Germinal center (tissue), 1 donor: ENCODE measurements at regions not wholly inside any gene's neighbourhood (a gene's known extent, or its start where the extent isn't known, plus 50 kb on each side); places are given as distances from the start of the nearest gene placed in this dataset.
"Not testable (repeated sequence)": the region's sequence is repeated elsewhere in the genome, so short reads cannot be mapped to it uniquely, and the experiment has no call there.

Source experiments
- DNase-seq: peaks from one replicate; pipeline ENCODE4 v3.0.0; 2012; ENCODE audit warnings: mixed read lengths, low spot score

- no peak for DNase-seq
Observed at GRCh38 chr21:15431053-15431452, 298.7 kb upstream of the USP25 start.

GRCh38 chr21:15433091-15433490, 296.7 kb upstream of the USP25 start:
- DNase-seq = no peak

- no peak for DNase-seq
Observed at GRCh38 chr21:15434163-15434905, 295.4 kb upstream of the USP25 start.

GRCh38 chr21:15436031-15436430, 293.8 kb upstream of the USP25 start:
- no peak for DNase-seq

- DNase-seq = no peak
Observed at GRCh38 chr21:15437883-15438282, 291.9 kb upstream of the USP25 start.

- no peak for DNase-seq
Observed at GRCh38 chr21:15439726-15440125, 290.1 kb upstream of the USP25 start.

GRCh38 chr21:15441060-15441493, 288.7 kb upstream of the USP25 start:
- no peak for DNase-seq

- DNase-seq = no peak
Observed at GRCh38 chr21:15441992-15442391, 287.8 kb upstream of the USP25 start.

GRCh38 chr21:15442743-15443469, 286.9 kb upstream of the USP25 start:
- DNase-seq = no peak

GRCh38 chr21:15443740-15444117, 286.1 kb upstream of the USP25 start:
- DNase-seq = no peak

GRCh38 chr21:15444118-15444960, 285.4 kb upstream of the USP25 start:
- no peak for DNase-seq

- peak; percentile 12 for DNase-seq
Observed at GRCh38 chr21:15445327-15445726, 284.5 kb upstream of the USP25 start.

- no peak for DNase-seq
Observed at GRCh38 chr21:15446223-15446622, 283.6 kb upstream of the USP25 start.

- DNase-seq = no peak
Observed at GRCh38 chr21:15449556-15449955, 280.2 kb upstream of the USP25 start.

- no peak for DNase-seq
Observed at GRCh38 chr21:15453261-15453660, 276.5 kb upstream of the USP25 start.

GRCh38 chr21:15453785-15454184, 276.0 kb upstream of the USP25 start:
- DNase-seq = not testable (repeated sequence)

GRCh38 chr21:15454931-15455330, 274.9 kb upstream of the USP25 start:
- not testable (repeated sequence) for DNase-seq

GRCh38 chr21:15455819-15456462, 273.8 kb upstream of the USP25 start:
- DNase-seq = no peak

- no peak for DNase-seq
Observed at GRCh38 chr21:15457965-15458364, 271.8 kb upstream of the USP25 start.

GRCh38 chr21:15462092-15462491, 267.7 kb upstream of the USP25 start:
- DNase-seq = no peak

- DNase-seq = no peak
Observed at GRCh38 chr21:15466329-15466728, 263.5 kb upstream of the USP25 start.

GRCh38 chr21:15468368-15468767, 261.4 kb upstream of the USP25 start:
- DNase-seq = no peak
